GM12872 (cell line): ENCODE measurements at regions not wholly inside any gene's neighbourhood (a gene's known extent, or its start where the extent isn't known, plus 50 kb on each side); places are given as distances from the start of the nearest gene placed in this dataset.

ENCODE experiments used
- CTCF ChIP-seq: IDR thresholded peaks from 3 replicates; pipeline ENCODE4 v1.5.1; 2011; ENCODE audit warnings: low read depth, mild to moderate bottlenecking, low read length, moderate library complexity; ENCODE audit not compliant: insufficient read depth

GRCh38 chr5:3786891-3787430, 191.3 kb downstream of the IRX1 start:
- TF ChIP-seq CTCF: no peak

GRCh38 chr5:3787604-3788003, 192.0 kb downstream of the IRX1 start:
- no peak for TF ChIP-seq CTCF

GRCh38 chr5:3789519-3790193, 194.0 kb downstream of the IRX1 start:
- no peak for TF ChIP-seq CTCF

DNA sequence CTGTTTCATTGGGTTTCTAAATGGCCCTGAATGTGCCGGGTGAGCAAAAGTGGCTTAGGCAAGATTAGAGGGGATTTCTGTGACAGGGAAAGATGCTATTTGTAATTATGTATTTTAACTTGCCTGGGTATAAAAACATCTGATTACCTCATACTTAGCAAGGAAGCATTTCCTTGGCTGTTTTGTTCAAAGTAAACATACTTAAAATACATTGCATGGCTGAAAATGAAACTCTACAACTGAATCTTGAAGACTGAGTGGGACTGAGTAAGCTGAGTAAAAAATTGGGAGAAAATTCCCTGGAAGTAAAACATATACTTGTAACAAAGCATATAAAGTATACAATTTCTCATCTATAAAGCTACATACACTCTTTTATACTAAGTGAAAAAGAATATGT, 197.5 kb downstream of the IRX1 start:
- no peak for TF ChIP-seq CTCF

DNA sequence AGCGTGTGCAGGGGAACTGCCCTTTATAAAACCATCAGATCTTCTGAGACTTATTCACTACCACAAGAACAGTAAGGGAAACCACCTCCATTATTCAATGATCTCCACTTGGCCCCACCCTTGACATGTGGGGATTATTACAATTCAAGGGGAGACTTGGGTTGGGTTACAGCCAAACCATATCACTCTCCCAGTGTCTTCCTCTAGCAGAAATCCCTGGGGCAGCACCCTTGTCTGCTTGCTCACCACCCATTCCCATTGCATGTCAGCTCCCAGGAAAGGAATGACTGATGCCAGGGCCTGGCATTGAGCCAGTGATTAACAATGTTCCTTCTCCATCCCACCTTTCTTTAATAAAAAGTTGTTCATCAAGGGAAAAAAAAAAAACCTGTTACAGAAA, 199.0 kb downstream of the IRX1 start:
- no peak for TF ChIP-seq CTCF

GRCh38 chr5:3796736-3797135, 201.1 kb downstream of the IRX1 start:
- no peak for TF ChIP-seq CTCF

- no peak for TF ChIP-seq CTCF
These were observed 206.3 kb downstream of the IRX1 start for GRCh38 chr5:3801967-3802366.
